Common myeloid progenitor, CD34-positive (primary cell): ENCODE measurements at regions not wholly inside any gene's neighbourhood (a gene's known extent, or its start where the extent isn't known, plus 50 kb on each side); places are given as distances from the start of the nearest gene placed in this dataset.
A peak's percentile ranks its signal among the peaks of the same experiment; 100 is the strongest.

Source experiments
- CTCF ChIA-PET: fragments of 350-600 bp; sonication (Branson Sonifier 250); formaldehyde crosslinking; loops from one replicate; lab custom pipeline; 2021; ENCODE audit warnings: antibody characterized with exemption; lab: Charles Lee
- POLR2A ChIA-PET: fragments of 350-600 bp; sonication (Branson Sonifier 250); formaldehyde crosslinking; loops from one replicate; lab custom pipeline; 2021; ENCODE audit warnings: antibody characterized with exemption; lab: Charles Lee
- DNase-seq, 3 donors: peaks; one replicate each; pipeline versions ENCODE4 v3.0.0 to v3.0.0-alpha.2; 2013
- H3K27ac ChIP-seq, 2 experiments: 1 replicate in 1 of 2; 2 replicates in 1 of 2; pipeline ENCODE4 v1.7.0; 2013; ENCODE audit warnings: inconsistent platforms in 2 of 2, low read length in 2 of 2, mild to moderate bottlenecking in 2 of 2, low read depth in 1 of 2, moderate library complexity in 1 of 2; ENCODE audit not compliant: severe bottlenecking in 2 of 2, insufficient read depth in 1 of 2, poor library complexity in 1 of 2
- H3K27me3 ChIP-seq, 5 experiments: replicated peaks in 2 of 5; 1 replicate in 3 of 5; 2 replicates in 2 of 5; pipeline versions ENCODE4 v1.6.1 to v1.7.0; 2013; ENCODE audit warnings: low read length in 4 of 5, mild to moderate bottlenecking in 2 of 5, moderate library complexity in 2 of 5, inconsistent platforms in 1 of 5; ENCODE audit not compliant: insufficient read depth in 5 of 5, control insufficient read depth in 4 of 5
- H3K36me3 ChIP-seq, 4 experiments: 1 replicate in 2 of 4; 2 replicates in 2 of 4; pipeline versions ENCODE4 v1.6.1 to v1.7.0; 2013; ENCODE audit warnings: low read length in 3 of 4, control low read depth in 1 of 4, mild to moderate bottlenecking in 1 of 4; ENCODE audit not compliant: control insufficient read depth in 4 of 4, insufficient read depth in 4 of 4
- H3K4me1 ChIP-seq, 4 experiments: 1 replicate in 3 of 4; 2 replicates in 1 of 4; pipeline versions ENCODE4 v1.6.1 to v1.7.1; 2013; ENCODE audit warnings: low read length in 3 of 4, mild to moderate bottlenecking in 3 of 4, control low read depth in 1 of 4, inconsistent platforms in 1 of 4, moderate library complexity in 1 of 4; ENCODE audit not compliant: control insufficient read depth in 4 of 4, insufficient read depth in 4 of 4; ENCODE audit errors: control extremely low read depth in 1 of 4
- H3K4me3 ChIP-seq, 7 experiments: 1 replicate in 4 of 7; 2 replicates in 3 of 7; pipeline versions ENCODE4 v1.5.1 to v1.7.0; 2013; ENCODE audit warnings: mild to moderate bottlenecking in 7 of 7, low read length in 6 of 7, moderate library complexity in 6 of 7, inconsistent platforms in 2 of 7, low read depth in 2 of 7, control low read depth in 1 of 7; ENCODE audit not compliant: insufficient read depth in 4 of 7, control insufficient read depth in 1 of 7; ENCODE audit errors: extremely low read depth in 1 of 7
- H3K9me3 ChIP-seq, 5 experiments: 1 replicate in 4 of 5; 2 replicates in 1 of 5; pipeline versions ENCODE4 v1.6.1 to v1.7.1; 2013; ENCODE audit warnings: low read length in 4 of 5, mild to moderate bottlenecking in 2 of 5, inconsistent platforms in 1 of 5, low read depth in 1 of 5, moderate library complexity in 1 of 5; ENCODE audit not compliant: control insufficient read depth in 4 of 5, insufficient read depth in 2 of 5; ENCODE audit errors: control extremely low read depth in 1 of 5
- WGBS: methylation state at CpG from one replicate; pipeline ENCODE4 v1.1.5; 2013; ENCODE audit not compliant: insufficient coverage; 5-methylcytosine and 5-hydroxymethylcytosine counted together

DNA sequence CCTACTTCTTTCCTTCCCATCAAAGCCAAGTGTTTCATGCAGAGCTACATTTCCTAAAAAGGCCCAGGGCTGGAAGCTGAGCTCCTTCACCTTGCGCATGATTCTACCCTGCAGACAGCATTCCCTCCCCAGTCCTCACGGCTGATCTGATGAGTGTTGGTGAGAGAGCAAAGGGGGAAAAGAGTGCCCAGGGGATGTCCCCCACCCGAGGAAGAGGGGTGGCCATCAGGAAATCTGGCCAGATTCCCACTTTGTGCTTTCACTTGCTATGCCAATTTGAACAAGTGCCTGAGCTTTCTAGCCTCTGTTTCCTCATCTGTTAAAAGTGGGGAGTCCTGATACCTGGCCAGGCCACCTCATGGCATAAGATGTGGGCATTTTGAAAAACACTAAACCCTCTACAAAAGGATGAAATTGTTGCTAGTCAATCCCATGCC lies 231.0 kb upstream of the TLE3 start:
- H3K9me3 ChIP-seq = peaks cover 0 to 10% (median 0%) of the 10 kb centered on the region in 5 experiments
- H3K4me1 ChIP-seq = peaks cover 8 to 25% (median 18%) of the 10 kb centered on the region in 4 experiments
- peak overlapping the region in 1 of 7 experiments; percentile 8 for H3K4me3 ChIP-seq
- POLR2A ChIA-PET = interaction anchor here (0.6 to 1.2 kb wide), 2 partner anchors 10 to 26 kb away, joined by 3 to 4 read pairs; no protein-coding TSS in a partner anchor
- H3K27ac ChIP-seq = no peak overlapping the region
- no peaks in the 10 kb centered on the region for H3K27me3 ChIP-seq
- H3K36me3 ChIP-seq = no peaks in the 10 kb centered on the region
- 64% methylated on average over 3 of the region's 3 CpGs for WGBS
- CTCF ChIA-PET = interaction anchor here (0.7 kb wide), 1 partner anchor 208 kb away, joined by 3 read pairs; no protein-coding TSS in a partner anchor
- DNase-seq = no peak

DNA sequence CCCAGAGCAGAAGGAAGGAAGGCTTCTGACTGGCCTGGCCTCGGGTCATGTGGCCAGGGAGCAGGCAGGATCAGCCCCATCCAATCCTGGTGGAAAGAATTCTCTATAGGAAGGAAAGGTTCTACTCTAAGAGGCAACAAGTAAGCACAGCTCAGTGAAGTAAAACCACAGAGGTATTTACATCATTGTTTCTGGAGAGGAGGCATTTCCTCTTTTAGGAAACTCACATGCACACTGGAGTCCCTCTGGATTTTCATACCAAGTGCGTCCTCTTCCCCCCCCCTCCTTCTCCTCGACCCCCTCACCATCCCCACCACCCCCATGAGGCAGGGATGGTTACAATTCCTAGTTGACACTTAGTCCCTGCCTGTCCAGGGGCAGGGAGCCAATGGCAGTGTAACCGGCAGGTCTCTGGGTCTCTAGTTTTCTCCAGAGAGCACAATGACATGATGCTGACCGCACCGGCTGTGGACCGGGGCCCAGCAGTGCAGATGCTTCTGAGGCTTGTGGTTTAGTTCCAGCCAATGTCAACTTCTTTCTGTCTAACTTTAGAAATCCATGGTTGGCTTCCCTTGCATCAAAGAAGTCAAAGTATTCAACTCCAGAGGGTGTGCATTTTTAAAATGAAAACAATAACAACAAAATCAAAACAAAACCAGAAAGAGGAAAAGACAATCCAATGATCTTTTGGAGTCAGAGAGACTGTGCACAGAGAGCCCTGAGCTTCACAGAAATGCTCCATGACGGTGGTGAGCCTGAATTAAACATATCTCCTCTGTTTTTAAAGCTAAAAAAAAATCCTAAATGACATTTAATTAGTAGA lies 230.3 kb upstream of the TLE3 start:
- WGBS = 13% methylated on average over 5 of the region's 8 CpGs
- POLR2A ChIA-PET = interaction anchor here (0.6 to 1.2 kb wide), 2 partner anchors 9 to 26 kb away, joined by 3 to 4 read pairs; no protein-coding TSS in a partner anchor

DNA sequence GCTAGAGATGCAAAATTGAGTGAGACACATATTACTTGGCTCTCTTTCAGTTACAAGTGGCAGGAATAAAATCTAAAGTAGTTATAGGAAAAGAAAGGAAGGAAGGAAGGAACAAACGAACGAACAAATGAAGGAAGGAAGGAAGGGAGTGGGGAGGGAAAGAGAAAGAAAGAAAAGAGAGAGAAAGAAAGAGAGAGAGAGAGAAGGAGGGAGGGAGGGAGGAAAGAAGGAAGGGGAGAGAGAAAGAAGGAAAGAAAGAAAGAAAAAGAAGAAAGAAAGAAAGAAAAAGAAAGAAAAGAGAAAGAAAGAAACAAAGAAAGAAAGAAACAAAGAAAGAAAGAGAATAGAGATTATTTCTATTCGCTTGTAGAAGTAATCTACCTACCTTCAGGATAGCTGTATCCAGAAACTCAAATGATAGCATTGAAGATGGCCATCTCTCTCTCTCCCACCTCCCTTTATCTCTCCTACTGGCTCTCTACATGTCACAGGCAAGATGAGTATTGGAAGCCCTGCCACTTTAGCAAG lies 229.7 kb upstream of the TLE3 start:
- Histone ChIP-seq H3K27ac (peak overlapping the region in 1 of 2 experiments; percentile 55), H3K36me3 (no peaks in the 10 kb centered on the region), H3K27me3 (no peaks in the 10 kb centered on the region), H3K9me3 (peaks cover 0 to 4% (median 0%) of the 10 kb centered on the region in 5 experiments), H3K4me1 (peaks cover 8 to 29% (median 23%) of the 10 kb centered on the region in 4 experiments), H3K4me3 (peak overlapping the region in 2 of 7 experiments; percentile 4 to 15)
- no peak for DNase-seq
- ChIA-PET POLR2A (interaction anchor here (1.2 kb wide), 1 partner anchor 9 kb away, joined by 4 read pairs; no protein-coding TSS in a partner anchor), CTCF (interaction anchor here (1.2 kb wide), 1 partner anchor 36 kb away, joined by 3 read pairs; no protein-coding TSS in a partner anchor)
- WGBS = 20% methylated on average over 2 of the region's 3 CpGs

More for the DNA sequence above, 230.3 kb upstream of the TLE3 start:
- CTCF ChIA-PET = no interaction called here
- peaks cover 8 to 28% (median 23%) of the 10 kb centered on the region in 4 experiments for H3K4me1 ChIP-seq
- DNase-seq = peak; percentile 57 to 94 (median 91)
- no peaks in the 10 kb centered on the region for H3K36me3 ChIP-seq
- H3K9me3 ChIP-seq = peaks cover 0 to 5% (median 0%) of the 10 kb centered on the region in 5 experiments
- no peaks in the 10 kb centered on the region for H3K27me3 ChIP-seq
- peak overlapping the region in 2 of 7 experiments; percentile 4 to 15 for H3K4me3 ChIP-seq
- H3K27ac ChIP-seq = peak overlapping the region in 1 of 2 experiments; percentile 55

DNA sequence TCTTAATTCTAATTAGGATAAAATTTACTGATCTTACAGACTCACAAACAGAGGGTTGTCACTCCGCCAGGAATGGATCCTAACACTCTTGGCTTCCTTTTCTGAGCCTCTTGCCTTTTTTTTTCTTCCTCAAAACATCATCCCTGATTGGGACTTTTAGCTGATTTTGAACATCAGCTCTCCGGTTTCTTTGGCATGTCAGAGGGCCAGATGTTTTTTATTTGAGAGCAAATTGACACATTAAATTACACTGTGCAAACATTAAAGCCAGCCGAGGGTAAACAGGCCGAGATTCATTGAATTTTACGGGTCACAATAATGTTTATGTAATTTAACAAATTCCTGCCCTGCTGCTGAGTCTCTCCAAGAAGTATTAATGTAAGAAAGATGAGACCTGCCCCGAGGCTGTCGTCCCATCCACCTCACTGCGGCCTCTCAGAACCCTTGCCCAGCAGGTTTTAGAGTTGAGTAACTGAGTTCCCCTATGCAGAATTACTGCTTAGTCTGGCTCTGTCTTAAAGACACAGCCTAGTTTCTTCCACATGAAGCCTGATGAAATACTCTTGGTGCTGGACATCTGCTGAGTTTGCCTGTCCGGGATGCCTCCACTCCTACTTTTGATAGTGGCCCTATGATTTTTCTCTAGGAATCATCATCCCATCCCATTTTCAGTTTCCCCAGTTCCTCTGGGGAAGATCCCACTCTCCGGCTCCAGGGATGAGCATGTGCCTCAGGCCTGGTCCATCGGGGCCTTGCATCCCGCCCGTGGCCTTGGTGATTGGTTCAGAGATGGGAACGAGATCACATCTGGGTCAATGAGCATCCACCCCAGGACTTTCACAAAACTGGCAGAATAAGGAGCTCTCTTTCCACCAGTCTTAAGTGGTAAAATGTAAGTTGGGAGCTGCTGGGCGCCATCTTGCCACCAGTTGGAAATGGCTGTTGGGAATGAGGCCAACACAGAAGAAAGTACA lies 226.6 kb upstream of the TLE3 start:
- no peaks in the 10 kb centered on the region for H3K9me3 ChIP-seq
- ChIA-PET CTCF (interaction anchor here (0.7 kb wide), 1 partner anchor 12 kb away, joined by 3 read pairs; no protein-coding TSS in a partner anchor), POLR2A (no interaction called here)
- no peak overlapping the region for H3K4me3 ChIP-seq
- no peaks in the 10 kb centered on the region for H3K27me3 ChIP-seq
- no peaks in the 10 kb centered on the region for H3K36me3 ChIP-seq
- no peak for DNase-seq
- 100% methylated on average over 11 of the region's 15 CpGs for WGBS
- peaks cover 15 to 50% (median 27%) of the 10 kb centered on the region in 4 experiments for H3K4me1 ChIP-seq
- no peak overlapping the region for H3K27ac ChIP-seq

DNA sequence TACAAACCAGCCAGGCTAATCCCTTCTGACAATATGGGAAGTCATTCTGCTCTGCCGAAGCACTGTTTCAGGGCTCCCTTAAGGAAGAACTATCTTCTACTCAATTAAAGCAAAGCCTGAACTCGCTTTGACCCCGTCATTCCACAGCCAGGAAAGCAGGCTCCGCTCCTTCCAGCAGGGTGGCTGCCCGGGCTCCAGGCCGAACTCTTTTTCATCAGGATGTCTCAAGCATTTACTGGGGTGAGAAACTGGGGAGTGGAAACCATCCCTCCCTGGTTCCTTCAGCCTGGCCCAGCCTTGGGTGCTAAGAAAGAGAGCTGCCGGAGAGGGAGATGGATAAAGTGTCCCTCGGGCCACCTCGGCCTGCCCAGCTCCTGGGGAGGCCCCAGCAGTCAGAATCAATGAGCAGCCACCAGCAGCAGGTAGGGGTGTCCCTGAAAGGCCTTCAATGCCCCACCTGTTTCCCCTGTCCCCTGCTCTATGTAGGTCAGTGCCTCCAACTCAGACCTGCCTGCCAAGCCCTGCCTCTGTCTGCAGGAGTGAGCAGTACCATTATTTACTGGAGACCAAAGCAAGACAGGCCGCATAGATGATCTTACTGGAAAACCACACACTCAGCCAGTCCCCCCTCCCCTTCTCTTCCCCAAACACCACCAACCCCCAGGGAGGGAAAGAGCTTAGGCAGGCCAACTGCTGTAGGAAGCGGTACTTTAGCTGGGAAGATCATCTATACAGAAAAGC lies 225.6 kb upstream of the TLE3 start:
- H3K9me3 ChIP-seq = no peaks in the 10 kb centered on the region
- DNase-seq = no peak
- H3K36me3 ChIP-seq = no peaks in the 10 kb centered on the region
- peaks cover 16 to 50% (median 29%) of the 10 kb centered on the region in 4 experiments for H3K4me1 ChIP-seq
- CTCF ChIA-PET = no interaction called here
- H3K4me3 ChIP-seq = no peak overlapping the region
- H3K27ac ChIP-seq = no peak overlapping the region
- POLR2A ChIA-PET = no interaction called here
- H3K27me3 ChIP-seq = no peaks in the 10 kb centered on the region
- WGBS = 98% methylated on average over 6 of the region's 11 CpGs

DNA sequence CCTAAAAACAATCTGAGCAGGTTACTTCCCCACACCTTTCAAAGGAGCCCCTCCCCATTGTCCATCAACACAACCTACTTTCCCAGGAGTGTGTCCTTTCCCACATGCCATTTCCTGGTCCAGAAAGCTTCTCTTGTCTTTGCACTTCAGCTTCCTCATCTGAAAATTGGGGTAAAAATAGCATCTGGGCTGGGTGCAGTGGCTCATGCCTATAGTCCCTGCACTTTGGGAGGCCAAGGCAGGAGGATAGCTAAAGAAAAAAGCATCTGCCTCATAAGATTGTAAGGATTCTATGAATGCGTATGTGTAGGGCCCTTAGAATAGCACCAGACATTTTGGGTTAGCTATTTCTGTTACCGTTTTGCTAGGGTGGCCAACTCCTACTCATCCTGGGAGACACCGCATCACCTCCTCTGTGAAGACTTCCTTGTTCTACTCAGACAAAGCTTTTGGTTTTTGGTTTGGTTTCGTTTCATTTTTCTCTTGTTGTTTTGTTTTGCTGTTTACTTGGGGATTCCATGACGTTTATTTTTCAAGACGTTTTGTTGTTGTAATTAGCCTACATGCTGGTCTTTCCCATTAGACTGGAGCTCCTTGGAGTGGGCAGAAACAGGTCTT lies 224.4 kb upstream of the TLE3 start:
- Histone ChIP-seq H3K27ac (no peak overlapping the region), H3K9me3 (no peaks in the 10 kb centered on the region), H3K36me3 (no peaks in the 10 kb centered on the region), H3K27me3 (no peaks in the 10 kb centered on the region), H3K4me3 (no peak overlapping the region), H3K4me1 (peaks cover 12 to 40% (median 22%) of the 10 kb centered on the region in 4 experiments)
- CTCF ChIA-PET = interaction anchor here (1.1 kb wide), 1 partner anchor 16 kb away, joined by 3 read pairs; no protein-coding TSS in a partner anchor
- POLR2A ChIA-PET = no interaction called here
- no peak for DNase-seq
- 88% methylated on average over 4 of the region's 6 CpGs for WGBS
